NB4 (cell line): ENCODE measurements at regions not wholly inside any gene's neighbourhood (a gene's known extent, or its start where the extent isn't known, plus 50 kb on each side); places are given as distances from the start of the nearest gene placed in this dataset.

Experiments used
- DNase-seq: peaks from one replicate; pipeline ENCODE4 v3.0.0; 2010; ENCODE audit warnings: low read depth
- H3K4me3 ChIP-seq: one replicate; pipeline ENCODE4 v1.5.1; 2011; ENCODE audit warnings: mild to moderate bottlenecking, low read depth, low read length, moderate library complexity
- CTCF ChIP-seq: IDR thresholded peaks from one replicate; pipeline ENCODE4 v1.5.1; 2012; ENCODE audit warnings: low read depth, low read length
- MAX ChIP-seq: IDR thresholded peaks from 2 replicates; pipeline ENCODE4 v1.6.1; 2011; ENCODE audit warnings: low read depth, low read length
- MYC ChIP-seq: IDR thresholded peaks from 2 replicates; pipeline ENCODE4 v1.6.1; 2011; ENCODE audit warnings: low read depth, low read length
- POLR2A ChIP-seq: IDR thresholded peaks from 2 replicates; pipeline ENCODE4 v1.6.1; 2011; ENCODE audit warnings: mild to moderate bottlenecking; ENCODE audit not compliant: insufficient read length; ENCODE audit errors: extremely low read depth

DNA sequence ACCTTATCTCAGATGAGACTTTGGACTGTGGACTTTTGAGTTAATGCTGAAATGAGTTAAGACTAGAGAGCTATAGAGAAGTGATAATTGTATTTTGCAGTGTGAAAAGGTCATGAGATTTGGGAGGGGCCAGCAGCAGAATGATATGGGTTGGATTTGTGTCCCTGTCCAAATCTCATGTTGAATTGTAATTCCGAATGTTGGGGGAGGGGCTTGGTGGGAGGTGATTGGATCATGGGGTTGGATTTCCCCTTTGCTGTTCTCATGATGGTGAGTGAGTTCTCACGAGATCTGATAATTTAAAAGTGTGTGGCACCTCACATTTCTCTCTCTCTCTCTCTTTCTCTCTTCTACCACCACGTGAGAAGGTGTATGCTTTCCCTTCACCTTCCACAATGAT lies 777.8 kb upstream of the LUZP2 start:
- no peak for DNase-seq
- no peak overlapping the region for H3K4me3 ChIP-seq
- TF ChIP-seq POLR2A: no peak
- TF ChIP-seq MAX: no peak
- no peak for TF ChIP-seq MYC
- TF ChIP-seq CTCF: no peak

GRCh38 chr11:23723861-23724260 lies 773.0 kb upstream of the LUZP2 start:
- no peak for DNase-seq
- no peak overlapping the region for H3K4me3 ChIP-seq
- TF ChIP-seq CTCF (no peak), MAX (no peak), POLR2A (no peak), MYC (no peak)

- no peak for DNase-seq
- H3K4me3 ChIP-seq: no peak overlapping the region
- TF ChIP-seq MAX (no peak), POLR2A (no peak), MYC (no peak), CTCF (no peak)
Observed at GRCh38 chr11:23725752-23726151, 771.1 kb upstream of the LUZP2 start.

GRCh38 chr11:23727387-23727786 lies 769.5 kb upstream of the LUZP2 start:
- TF ChIP-seq MYC (no peak), CTCF (no peak), POLR2A (no peak), MAX (no peak)

GRCh38 chr11:23727794-23728193 lies 769.1 kb upstream of the LUZP2 start:
- H3K4me3 ChIP-seq: no peak overlapping the region
- no peak for DNase-seq
- TF ChIP-seq MYC: no peak

More at GRCh38 chr11:23727387-23727786, 769.5 kb upstream of the LUZP2 start:
- H3K4me3 ChIP-seq: no peak overlapping the region
- no peak for DNase-seq

DNA sequence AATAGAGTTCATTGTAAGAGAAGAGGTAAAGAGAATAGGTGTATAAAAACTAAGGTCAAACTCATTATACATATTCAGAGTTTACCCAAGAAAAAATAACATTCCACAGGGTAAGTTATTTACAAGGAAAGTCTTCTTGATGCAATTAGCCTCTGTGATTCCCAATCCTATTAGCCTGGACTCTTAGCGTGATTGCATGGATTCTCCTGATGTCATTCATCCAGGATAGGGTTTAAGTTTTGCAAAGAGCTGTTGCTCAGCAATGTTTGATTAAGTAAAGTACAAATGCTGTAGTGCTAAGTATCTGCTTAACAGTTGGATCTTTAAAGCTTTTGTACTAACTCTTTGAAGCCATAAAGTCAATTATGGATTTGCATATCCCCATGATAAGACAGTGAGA lies 767.8 kb upstream of the LUZP2 start:
- DNase-seq: no peak
- TF ChIP-seq MYC (no peak), POLR2A (no peak), MAX (no peak), CTCF (no peak)

More for the DNA sequence above, 767.8 kb upstream of the LUZP2 start:
- H3K4me3 ChIP-seq: no peak overlapping the region
